Retinal pigment epithelial cell (primary cell): ENCODE measurements at regions not wholly inside any gene's neighbourhood (a gene's known extent, or its start where the extent isn't known, plus 50 kb on each side); places are given as distances from the start of the nearest gene placed in this dataset.

ENCODE experiments used
- DNase-seq: peaks from one replicate; pipeline ENCODE4 v3.0.0-alpha.2; 2010; ENCODE audit warnings: low read depth
- H3K4me3 ChIP-seq: 2 replicates; pipeline ENCODE4 v1.5.1; 2011; ENCODE audit warnings: mild to moderate bottlenecking, low read length, control low read depth, moderate library complexity
- CTCF ChIP-seq: conservative IDR thresholded peaks from 2 replicates; pipeline ENCODE4 v1.5.1; 2011; ENCODE audit warnings: low read depth, low read length, control low read depth, inconsistent platforms

- no peak overlapping the region for H3K4me3 ChIP-seq
- no peak for DNase-seq
- no peak for TF ChIP-seq CTCF
These were observed 554.5 kb downstream of the AACS start for GRCh38 chr12:125619723-125620122.

DNA sequence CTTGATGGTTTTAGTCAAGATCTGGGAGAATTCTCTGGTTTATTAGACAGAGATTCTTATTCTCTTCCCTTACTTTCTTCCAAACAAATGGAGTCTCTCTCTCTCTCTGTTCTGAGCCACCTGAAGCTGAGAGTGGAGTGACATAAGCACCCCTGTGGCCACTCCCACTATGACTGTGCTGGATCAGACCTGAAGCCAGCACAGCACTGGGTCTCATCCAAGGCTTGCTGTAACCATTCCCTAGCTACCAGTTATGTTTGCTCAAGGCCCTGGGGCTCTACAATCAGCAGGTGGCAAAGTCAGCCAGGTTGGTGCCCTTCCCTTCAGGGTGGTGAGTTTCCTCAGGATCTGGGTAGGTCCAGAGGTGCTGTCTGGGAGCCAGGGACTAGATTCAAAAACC is 568.5 kb downstream of the AACS start:
- TF ChIP-seq CTCF, result no peak
- H3K4me3 ChIP-seq, result no peak overlapping the region
- DNase-seq, result no peak

DNA sequence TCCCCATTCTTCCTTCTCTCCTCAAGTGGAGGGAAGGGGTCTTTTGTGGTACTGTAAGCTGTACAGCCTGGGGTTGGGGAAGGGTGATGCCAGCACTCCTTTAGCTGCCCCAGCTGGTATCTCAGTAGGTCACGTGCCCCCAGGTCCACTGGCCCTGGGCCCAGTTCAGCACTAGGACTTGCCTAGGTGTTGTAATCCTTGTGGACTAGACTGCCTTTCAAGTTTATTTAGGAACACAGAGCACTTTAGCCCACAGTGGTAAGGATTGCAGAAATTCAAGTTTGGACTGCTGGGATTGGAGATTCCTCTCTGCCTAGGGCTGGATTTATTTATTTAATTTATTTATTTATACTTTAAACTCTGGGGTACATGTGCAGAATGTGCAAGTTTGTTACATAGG is 569.6 kb downstream of the AACS start:
- no peak overlapping the region for H3K4me3 ChIP-seq
- no peak for DNase-seq
- no peak for TF ChIP-seq CTCF

- H3K4me3 ChIP-seq, result no peak overlapping the region
- TF ChIP-seq CTCF, result no peak
- DNase-seq, result no peak
These were observed 574.6 kb downstream of the AACS start for GRCh38 chr12:125639826-125640225.

- no peak for TF ChIP-seq CTCF
- H3K4me3 ChIP-seq, result no peak overlapping the region
- no peak for DNase-seq
These were observed 577.8 kb downstream of the AACS start for GRCh38 chr12:125643055-125643454.

- TF ChIP-seq CTCF, result no peak
- no peak for DNase-seq
- H3K4me3 ChIP-seq, result no peak overlapping the region
These were observed 580.5 kb downstream of the AACS start for GRCh38 chr12:125645724-125646123.

DNA sequence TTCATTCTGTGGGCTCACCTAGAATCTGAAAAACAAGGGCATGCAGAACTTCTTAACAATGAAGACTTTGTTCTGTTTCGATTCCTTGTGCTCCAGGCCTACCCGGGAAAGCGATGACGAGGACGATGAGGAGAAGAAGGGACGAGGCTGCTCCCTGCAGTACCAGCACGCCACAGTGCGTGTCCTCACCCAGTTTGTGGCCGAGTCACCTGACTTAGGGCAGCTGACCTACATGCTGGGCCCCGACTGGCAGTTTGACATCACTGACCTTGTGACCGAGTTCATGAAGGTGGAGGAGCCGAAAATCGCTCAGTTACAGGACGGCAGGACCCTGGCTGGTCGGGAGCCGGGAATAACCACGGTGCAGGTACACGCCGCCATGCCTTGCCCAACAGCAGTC is 585.4 kb downstream of the AACS start:
- H3K4me3 ChIP-seq, result no peak overlapping the region
- DNase-seq, result no peak
- no peak for TF ChIP-seq CTCF
